K562 (cell line): ENCODE measurements at regions not wholly inside any gene's neighbourhood (a gene's known extent, or its start where the extent isn't known, plus 50 kb on each side); places are given as distances from the start of the nearest gene placed in this dataset.
A peak's percentile ranks its signal among the peaks of the same experiment; 100 is the strongest.

ENCODE experiments used
- CBFA2T2 ChIP-seq: fragments of 450-650 bp; conservative IDR thresholded peaks from 2 replicates; pipeline ENCODE4 v1.6.1; 2017; ENCODE audit warnings: mild to moderate bottlenecking
- CEBPG ChIP-seq, 3 experiments: fragments of 200-800 bp in 1 of 3; sonication (Bioruptor generic) in 1 of 3; sonication (generic) in 1 of 3; formaldehyde crosslinking in 1 of 3; IDR thresholded peaks in 2 of 3; conservative IDR thresholded peaks in 1 of 3; 2 replicates each; pipeline versions ENCODE4 v1.6.1 to v1.8.0; 2016 to 2022; ENCODE audit warnings: missing compliant biosample characterization in 2 of 3, missing genetic modification characterization in 2 of 3, mild to moderate bottlenecking in 1 of 3, missing genetic modification reagents in 1 of 3
- JUND ChIP-seq, 2 experiments: IDR thresholded peaks; 2 replicates in 1 of 2; 3 replicates in 1 of 2; pipeline ENCODE4 v1.6.1; 2011; ENCODE audit warnings: borderline replicate concordance in 2 of 2, low read depth in 2 of 2, low read length in 2 of 2, improper control_type of control experiment in 1 of 2, missing biosample characterization in 1 of 2, missing genetic modification characterization in 1 of 2, missing genetic modification reagents in 1 of 2
- L3MBTL2 ChIP-seq: fragments of 450-650 bp; IDR thresholded peaks from 2 replicates; pipeline ENCODE4 v1.6.1; 2016; ENCODE audit warnings: mild to moderate bottlenecking, moderate library complexity
- MAFF ChIP-seq: IDR thresholded peaks from 2 replicates; pipeline ENCODE4 v1.6.1; 2012; ENCODE audit warnings: low read length, improper control_type of control experiment
- RBM25 ChIP-seq: fragments of 200-400 bp; formaldehyde crosslinking; IDR thresholded peaks from 2 replicates; pipeline ENCODE4 v1.6.1; 2018; ENCODE audit warnings: low read length, low read depth, moderate library complexity; ENCODE audit not compliant: severe bottlenecking
- RCOR1 ChIP-seq, 2 experiments: IDR thresholded peaks; 2 replicates each; pipeline ENCODE4 v1.6.1; 2012; ENCODE audit warnings: low read depth in 2 of 2, low read length in 2 of 2, borderline replicate concordance in 1 of 2, improper control_type of control experiment in 1 of 2
- SMARCA4 ChIP-seq: fragments of 450-650 bp; IDR thresholded peaks from 2 replicates; pipeline ENCODE4 v1.6.1; 2016
- SRSF7 ChIP-seq: fragments of 200-400 bp; formaldehyde crosslinking; optimal IDR thresholded peaks from 2 replicates; pipeline ENCODE3; 2017; ENCODE audit warnings: mild to moderate bottlenecking, low read depth, low read length
- U2AF2 ChIP-seq: fragments of 200-400 bp; formaldehyde crosslinking; optimal IDR thresholded peaks from 2 replicates; pipeline ENCODE3; 2017; ENCODE audit warnings: low read depth, mild to moderate bottlenecking, low read length
- WHSC1 ChIP-seq: IDR thresholded peaks from one replicate; pipeline ENCODE4 v1.6.1; 2012; ENCODE audit warnings: low read length, control low read depth, inconsistent platforms
- TF ChIP-seq, protein P1 (sequence below), 2 experiments: fragments of 450-650 bp in 1 of 2; sonication (generic) in 1 of 2; formaldehyde crosslinking in 1 of 2; IDR thresholded peaks in 1 of 2; conservative IDR thresholded peaks in 1 of 2; 2 replicates each; pipeline versions ENCODE4 v1.6.1 to v1.8.1; 2016 to 2023; ENCODE audit warnings: mild to moderate bottlenecking in 2 of 2, moderate library complexity in 2 of 2, inconsistent platforms in 1 of 2, missing genetic modification reagents in 1 of 2
- TF ChIP-seq, protein P2 (sequence below): fragments of 150-350 bp; IDR thresholded peaks from 2 replicates; pipeline ENCODE4 v1.6.1; 2014; ENCODE audit warnings: low read depth, mild to moderate bottlenecking, low read length, borderline replicate concordance
- TF ChIP-seq, protein P3 (sequence below): fragments of 450-650 bp; IDR thresholded peaks from 2 replicates; pipeline ENCODE4 v1.6.1; 2017; ENCODE audit warnings: antibody characterized with exemption
- TF ChIP-seq, protein P4 (sequence below): fragments of 250-450 bp; sonication (Bioruptor Pico); IDR thresholded peaks from 2 replicates; pipeline ENCODE4 v1.5.1; 2021; ENCODE audit warnings: mild to moderate bottlenecking

DNA sequence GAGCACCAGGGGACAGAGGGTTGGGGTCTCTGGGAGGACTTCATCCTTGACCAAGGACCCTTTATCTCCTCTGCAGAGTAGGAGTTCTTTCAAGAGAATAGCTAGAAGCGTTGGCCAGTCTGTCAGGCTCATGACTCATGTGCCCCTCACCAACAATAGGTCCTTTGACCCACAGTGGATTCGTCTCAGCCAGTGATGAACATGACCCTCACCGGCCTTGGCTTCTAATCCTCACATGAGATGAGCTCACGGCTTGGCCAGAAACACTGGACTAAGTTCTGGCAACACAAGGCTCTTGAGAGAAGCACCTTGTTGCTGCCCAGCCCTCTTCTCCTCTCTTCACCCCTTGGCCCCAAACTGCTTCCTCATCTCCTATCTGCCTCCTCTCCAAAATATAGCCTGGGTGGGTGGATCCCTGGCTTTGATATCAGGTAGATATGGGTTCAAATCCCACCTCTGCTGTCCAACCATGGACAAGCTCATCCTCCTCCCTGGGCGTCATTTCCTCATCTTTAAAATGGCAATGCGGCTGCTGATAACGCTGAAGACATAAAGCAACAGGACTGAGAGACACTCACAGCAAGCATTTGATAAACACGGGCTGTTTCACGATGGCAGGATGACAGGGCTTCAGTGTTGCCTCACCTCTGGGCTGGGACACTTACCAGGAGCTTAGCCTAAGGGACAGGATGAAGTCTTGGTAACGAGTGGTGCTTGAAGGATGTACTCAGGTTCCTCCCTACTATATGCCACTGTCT lies 446.7 kb upstream of the PROK2 start (continued):
- TF ChIP-seq JUND (IDR thresholded peaks at IDR 0.05; ENCODE audit: borderline replicate concordance, low read depth, low read length) = peak; percentile 32; the same call in 1 of the 2 replicates
- TF ChIP-seq JUND (tag; IDR thresholded peaks at IDR 0.05; ENCODE audit: borderline replicate concordance, low read depth, low read length) = 0 out of 3 replicates have a peak, but pooled peaks have one; percentile 21
- TF ChIP-seq, protein P1, sequence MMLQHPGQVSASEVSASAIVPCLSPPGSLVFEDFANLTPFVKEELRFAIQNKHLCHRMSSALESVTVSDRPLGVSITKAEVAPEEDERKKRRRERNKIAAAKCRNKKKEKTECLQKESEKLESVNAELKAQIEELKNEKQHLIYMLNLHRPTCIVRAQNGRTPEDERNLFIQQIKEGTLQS (IDR thresholded peaks at IDR 0.05) = peak; percentile 29; the same call in 1 of the 2 replicates
- TF ChIP-seq, protein P1 (CRISPR knock-in tag; conservative IDR thresholded peaks at IDR 0.05) = 0 out of 2 replicates have a peak, but pooled peaks have one; percentile 40
- TF ChIP-seq, protein P2, sequence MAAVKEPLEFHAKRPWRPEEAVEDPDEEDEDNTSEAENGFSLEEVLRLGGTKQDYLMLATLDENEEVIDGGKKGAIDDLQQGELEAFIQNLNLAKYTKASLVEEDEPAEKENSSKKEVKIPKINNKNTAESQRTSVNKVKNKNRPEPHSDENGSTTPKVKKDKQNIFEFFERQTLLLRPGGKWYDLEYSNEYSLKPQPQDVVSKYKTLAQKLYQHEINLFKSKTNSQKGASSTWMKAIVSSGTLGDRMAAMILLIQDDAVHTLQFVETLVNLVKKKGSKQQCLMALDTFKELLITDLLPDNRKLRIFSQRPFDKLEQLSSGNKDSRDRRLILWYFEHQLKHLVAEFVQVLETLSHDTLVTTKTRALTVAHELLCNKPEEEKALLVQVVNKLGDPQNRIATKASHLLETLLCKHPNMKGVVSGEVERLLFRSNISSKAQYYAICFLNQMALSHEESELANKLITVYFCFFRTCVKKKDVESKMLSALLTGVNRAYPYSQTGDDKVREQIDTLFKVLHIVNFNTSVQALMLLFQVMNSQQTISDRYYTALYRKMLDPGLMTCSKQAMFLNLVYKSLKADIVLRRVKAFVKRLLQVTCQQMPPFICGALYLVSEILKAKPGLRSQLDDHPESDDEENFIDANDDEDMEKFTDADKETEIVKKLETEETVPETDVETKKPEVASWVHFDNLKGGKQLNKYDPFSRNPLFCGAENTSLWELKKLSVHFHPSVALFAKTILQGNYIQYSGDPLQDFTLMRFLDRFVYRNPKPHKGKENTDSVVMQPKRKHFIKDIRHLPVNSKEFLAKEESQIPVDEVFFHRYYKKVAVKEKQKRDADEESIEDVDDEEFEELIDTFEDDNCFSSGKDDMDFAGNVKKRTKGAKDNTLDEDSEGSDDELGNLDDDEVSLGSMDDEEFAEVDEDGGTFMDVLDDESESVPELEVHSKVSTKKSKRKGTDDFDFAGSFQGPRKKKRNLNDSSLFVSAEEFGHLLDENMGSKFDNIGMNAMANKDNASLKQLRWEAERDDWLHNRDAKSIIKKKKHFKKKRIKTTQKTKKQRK = no peak
- TF ChIP-seq SRSF7 = no peak
- TF ChIP-seq RBM25 = no peak
- TF ChIP-seq, protein P3, sequence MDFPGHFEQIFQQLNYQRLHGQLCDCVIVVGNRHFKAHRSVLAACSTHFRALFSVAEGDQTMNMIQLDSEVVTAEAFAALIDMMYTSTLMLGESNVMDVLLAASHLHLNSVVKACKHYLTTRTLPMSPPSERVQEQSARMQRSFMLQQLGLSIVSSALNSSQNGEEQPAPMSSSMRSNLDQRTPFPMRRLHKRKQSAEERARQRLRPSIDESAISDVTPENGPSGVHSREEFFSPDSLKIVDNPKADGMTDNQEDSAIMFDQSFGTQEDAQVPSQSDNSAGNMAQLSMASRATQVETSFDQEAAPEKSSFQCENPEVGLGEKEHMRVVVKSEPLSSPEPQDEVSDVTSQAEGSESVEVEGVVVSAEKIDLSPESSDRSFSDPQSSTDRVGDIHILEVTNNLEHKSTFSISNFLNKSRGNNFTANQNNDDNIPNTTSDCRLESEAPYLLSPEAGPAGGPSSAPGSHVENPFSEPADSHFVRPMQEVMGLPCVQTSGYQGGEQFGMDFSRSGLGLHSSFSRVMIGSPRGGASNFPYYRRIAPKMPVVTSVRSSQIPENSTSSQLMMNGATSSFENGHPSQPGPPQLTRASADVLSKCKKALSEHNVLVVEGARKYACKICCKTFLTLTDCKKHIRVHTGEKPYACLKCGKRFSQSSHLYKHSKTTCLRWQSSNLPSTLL = no peak
- no peak for TF ChIP-seq MAFF
- TF ChIP-seq, protein P4, sequence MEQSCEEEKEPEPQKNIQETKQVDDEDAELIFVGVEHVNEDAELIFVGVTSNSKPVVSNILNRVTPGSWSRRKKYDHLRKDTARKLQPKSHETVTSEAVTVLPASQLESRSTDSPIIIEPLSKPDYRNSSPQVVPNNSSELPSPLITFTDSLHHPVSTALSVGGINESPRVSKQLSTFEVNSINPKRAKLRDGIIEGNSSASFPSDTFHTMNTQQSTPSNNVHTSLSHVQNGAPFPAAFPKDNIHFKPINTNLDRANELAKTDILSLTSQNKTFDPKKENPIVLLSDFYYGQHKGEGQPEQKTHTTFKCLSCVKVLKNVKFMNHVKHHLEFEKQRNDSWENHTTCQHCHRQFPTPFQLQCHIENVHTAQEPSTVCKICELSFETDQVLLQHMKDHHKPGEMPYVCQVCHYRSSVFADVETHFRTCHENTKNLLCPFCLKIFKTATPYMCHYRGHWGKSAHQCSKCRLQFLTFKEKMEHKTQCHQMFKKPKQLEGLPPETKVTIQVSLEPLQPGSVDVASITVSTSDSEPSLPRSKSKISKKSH (CRISPR knock-in tag) = no peak
- 0 out of 2 replicates have a peak, but pooled peaks have one; percentile 39 for TF ChIP-seq SMARCA4
- TF ChIP-seq WHSC1 = no peak
- peak in 1 of 2 experiments; percentile 63; a peak in 2 of 4 replicates for TF ChIP-seq RCOR1 (IDR thresholded peaks at IDR 0.05; ENCODE audit: borderline replicate concordance in 1 of 2, low read depth in 2 of 2, low read length in 2 of 2)
- TF ChIP-seq CBFA2T2 = peak; percentile 19; the same call in 1 of the 2 replicates
- peak; percentile 49; the same call in 1 of the 2 replicates for TF ChIP-seq L3MBTL2
- TF ChIP-seq U2AF2 = no peak
- peak; percentile 47; the same call in 1 of the 2 replicates for TF ChIP-seq CEBPG (CRISPR knock-in tag; IDR thresholded peaks at IDR 0.05)
- peak; percentile 50 to 59 for TF ChIP-seq CEBPG (tag; conservative IDR thresholded peaks at IDR 0.05 in 1 of 2, IDR thresholded peaks at IDR 0.05 in 1 of 2)
